ENCODE measurements at regions not wholly inside any gene's neighbourhood (a gene's known extent, or its start where the extent isn't known, plus 50 kb on each side); places are given as distances from the start of the nearest gene placed in this dataset.

DNA sequence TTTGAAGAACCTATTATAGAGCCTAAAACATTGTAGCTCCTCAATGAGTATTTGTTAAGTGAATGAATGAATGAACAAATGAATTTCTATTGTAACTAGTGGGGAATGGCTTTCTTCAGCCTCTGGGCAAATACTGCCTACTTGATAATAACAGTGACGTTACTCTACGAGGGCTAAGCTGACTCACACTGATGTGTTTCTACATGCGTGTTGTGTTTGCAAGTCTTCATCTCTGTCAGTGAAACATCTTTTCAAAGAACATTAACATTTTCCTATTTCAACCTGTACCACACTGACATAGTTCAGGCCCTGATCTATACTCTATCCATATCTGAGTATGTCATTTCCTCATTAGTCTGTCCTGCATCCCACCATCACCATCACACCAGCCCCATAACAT is 319.9 kb upstream of the ACVR2A start:
- TF ChIP-seq, protein P1, sequence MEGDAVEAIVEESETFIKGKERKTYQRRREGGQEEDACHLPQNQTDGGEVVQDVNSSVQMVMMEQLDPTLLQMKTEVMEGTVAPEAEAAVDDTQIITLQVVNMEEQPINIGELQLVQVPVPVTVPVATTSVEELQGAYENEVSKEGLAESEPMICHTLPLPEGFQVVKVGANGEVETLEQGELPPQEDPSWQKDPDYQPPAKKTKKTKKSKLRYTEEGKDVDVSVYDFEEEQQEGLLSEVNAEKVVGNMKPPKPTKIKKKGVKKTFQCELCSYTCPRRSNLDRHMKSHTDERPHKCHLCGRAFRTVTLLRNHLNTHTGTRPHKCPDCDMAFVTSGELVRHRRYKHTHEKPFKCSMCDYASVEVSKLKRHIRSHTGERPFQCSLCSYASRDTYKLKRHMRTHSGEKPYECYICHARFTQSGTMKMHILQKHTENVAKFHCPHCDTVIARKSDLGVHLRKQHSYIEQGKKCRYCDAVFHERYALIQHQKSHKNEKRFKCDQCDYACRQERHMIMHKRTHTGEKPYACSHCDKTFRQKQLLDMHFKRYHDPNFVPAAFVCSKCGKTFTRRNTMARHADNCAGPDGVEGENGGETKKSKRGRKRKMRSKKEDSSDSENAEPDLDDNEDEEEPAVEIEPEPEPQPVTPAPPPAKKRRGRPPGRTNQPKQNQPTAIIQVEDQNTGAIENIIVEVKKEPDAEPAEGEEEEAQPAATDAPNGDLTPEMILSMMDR (IDR thresholded peaks at IDR 0.05) = no peak
- TF ChIP-seq POLR2A (IDR thresholded peaks at IDR 0.05) = no peak

Measured in testis (tissue), 2 donors.